Suprapubic skin (tissue), 3 donors: ENCODE measurements at regions not wholly inside any gene's neighbourhood (a gene's known extent, or its start where the extent isn't known, plus 50 kb on each side); places are given as distances from the start of the nearest gene placed in this dataset.

Source experiments
- CTCF ChIP-seq, 2 donors: fragments of 200-600 bp in 1 of 2; fragments of 450-650 bp in 1 of 2; sonication (generic) in 1 of 2; IDR thresholded peaks; one replicate each; pipeline ENCODE4 v1.5.1; 2016 to 2019; ENCODE audit warnings: antibody characterized with exemption in 2 of 2, mild to moderate bottlenecking in 1 of 2, moderate library complexity in 1 of 2
- POLR2A ChIP-seq, 2 donors: fragments of 450-650 bp; IDR thresholded peaks; one replicate each; pipeline ENCODE4 v1.6.1; 2017; ENCODE audit warnings: antibody characterized with exemption in 2 of 2, mild to moderate bottlenecking in 2 of 2, moderate library complexity in 2 of 2

GRCh38 chr12:60180298-60180697 is 584.5 kb downstream of the SLC16A7 start:
- TF ChIP-seq CTCF (IDR thresholded peaks at IDR 0.05) (no peak), POLR2A (IDR thresholded peaks at IDR 0.05) (no peak)
